ENCODE measurements at regions not wholly inside any gene's neighbourhood (a gene's known extent, or its start where the extent isn't known, plus 50 kb on each side); places are given as distances from the start of the nearest gene placed in this dataset.

DNA sequence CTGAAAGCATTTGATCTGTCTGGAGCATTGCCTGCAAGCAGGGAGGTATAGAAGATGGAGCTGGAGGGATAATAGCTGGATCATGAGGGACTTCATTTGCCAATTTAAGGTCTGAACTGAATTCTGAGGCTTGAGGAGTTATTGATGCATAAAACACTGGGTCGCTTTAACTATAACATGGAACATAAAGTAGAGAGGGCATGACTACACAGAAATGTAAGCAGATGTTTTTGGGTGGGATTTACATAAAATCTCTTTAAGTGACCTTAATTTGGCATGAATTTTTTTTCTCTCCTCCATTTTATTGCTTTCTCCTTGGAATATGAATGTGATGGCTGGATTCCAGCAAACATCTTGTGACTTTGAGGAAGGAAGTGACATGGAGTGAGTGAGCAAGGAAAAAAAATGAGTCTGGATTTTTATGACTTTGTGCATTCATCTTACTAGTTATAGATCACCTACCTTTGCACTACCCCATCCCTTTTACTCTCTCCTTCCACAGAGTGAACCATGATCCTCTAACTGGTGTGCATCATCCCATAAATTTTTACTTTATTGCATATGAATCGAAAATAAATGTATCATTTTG, 356.0 kb downstream of the DUSP6 start:
- DNase-seq (ENCODE audit: low read depth in 2 of 2): no peak

DNA sequence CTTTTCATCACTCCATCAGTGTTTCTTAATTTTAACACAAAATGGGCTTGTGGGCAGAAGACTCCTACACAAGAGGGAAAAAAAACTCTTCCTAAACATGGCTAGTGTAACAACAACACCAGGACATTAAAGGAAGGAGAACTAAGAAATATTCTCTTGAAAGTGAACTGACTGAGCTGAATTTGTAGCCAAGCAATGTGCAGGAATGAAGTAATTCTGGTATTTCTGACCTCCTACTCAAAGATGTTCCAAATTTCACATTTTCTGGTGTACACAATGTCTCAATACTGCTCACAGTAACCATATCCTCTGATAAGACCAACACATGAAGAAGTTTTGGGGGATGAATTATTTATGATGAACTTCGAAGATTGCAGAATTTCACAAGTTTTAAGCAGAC, 357.3 kb downstream of the DUSP6 start:
- DNase-seq (ENCODE audit: low read depth in 2 of 2): no peak

DNA sequence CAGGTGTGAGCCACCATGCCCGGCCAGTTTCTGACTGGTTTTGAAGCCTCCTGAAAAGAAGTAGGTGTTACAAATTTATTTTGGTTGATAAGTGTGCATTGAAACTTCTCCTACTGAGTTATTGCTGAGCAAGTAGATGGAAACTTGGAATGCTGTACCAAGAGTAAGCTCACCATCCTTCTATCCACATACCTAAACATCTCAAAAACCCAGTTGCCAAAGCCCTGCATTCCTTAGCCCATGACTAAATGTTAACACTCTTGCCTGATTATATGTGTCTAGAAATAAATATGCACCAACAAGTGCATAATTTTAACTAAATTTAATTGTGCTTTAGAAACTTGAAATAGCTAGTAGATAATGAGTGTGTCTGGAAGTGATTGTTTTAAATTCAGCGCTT, 357.8 kb downstream of the DUSP6 start:
- DNase-seq (ENCODE audit: low read depth in 2 of 2): no peak

DNA sequence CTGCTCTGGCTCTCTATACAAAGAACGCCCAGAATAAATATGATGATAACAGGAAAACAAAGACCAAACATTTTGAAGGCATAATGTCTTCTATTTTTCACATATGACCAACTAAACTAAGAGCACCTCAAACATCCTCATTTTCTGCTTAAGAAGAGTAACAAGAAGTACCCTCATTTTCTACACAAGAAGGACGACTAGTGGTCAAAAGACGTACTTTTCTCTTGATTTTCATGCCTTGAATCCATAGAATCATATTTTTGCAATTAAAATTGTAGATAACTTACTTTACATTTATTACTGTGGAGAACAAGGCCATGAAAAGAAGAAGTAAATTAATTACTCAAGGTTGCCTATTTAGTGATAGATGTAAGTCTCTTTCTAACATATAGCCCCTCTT, 358.6 kb downstream of the DUSP6 start:
- DNase-seq (ENCODE audit: low read depth in 2 of 2): no peak

DNA sequence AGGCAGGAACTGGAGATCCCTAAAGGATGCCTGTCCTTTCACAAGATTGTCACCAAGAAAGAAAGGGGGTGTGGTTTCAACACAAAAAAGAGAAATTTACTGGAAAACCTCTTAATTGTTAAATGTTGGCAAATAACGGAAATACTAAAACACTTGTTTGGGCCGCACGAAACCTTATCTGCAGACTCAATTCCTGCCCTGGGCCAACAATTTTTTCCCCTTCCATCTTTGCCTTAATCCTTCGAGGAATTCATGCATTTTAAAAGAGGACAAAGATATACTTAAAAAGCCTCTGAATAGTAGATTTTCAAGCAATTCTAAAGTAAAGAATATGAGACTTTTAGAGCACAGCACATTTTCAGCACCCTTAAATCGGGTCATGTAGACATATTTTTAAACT, 366.2 kb downstream of the DUSP6 start:
- no peak for DNase-seq (ENCODE audit: low read depth in 2 of 2)

DNA sequence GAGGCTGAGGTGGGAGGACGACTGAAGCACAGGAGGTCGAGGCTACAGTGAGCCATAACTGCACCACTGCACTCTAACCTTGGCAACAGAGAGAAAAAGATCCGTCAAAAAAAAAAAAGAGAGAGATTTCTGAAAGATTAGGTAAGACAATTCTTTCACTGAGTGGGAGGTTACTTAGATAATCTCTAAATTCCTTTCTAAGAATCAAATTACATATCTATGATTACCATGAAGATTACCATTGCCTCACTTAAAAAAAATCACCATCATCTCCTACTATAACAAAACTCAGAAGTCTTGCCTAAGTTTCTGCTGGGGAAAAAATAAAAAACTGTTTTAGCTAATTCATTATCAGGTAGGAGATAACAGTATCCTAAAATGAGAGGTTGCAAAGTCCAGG, 366.7 kb downstream of the DUSP6 start:
- DNase-seq (ENCODE audit: low read depth in 2 of 2): no peak

DNA sequence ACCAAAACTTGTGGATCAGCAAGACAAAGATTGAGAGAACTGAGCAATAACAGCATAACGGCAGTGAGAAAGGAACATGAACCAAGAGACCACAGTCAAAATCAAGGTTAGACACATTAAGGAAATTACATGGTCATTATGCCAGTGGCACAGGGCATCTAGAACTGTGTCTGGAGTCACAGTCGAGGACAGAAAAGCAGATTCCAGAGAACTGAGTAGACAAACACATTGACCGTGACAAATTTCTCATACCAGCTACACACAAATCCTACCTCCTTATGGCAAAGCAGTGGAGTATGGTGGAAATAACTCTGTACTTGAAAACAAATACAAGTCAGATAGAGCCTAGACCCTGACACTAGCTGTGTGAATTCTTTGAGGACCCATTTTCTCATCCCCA, 367.3 kb downstream of the DUSP6 start:
- DNase-seq (ENCODE audit: low read depth in 2 of 2): no peak

DNA sequence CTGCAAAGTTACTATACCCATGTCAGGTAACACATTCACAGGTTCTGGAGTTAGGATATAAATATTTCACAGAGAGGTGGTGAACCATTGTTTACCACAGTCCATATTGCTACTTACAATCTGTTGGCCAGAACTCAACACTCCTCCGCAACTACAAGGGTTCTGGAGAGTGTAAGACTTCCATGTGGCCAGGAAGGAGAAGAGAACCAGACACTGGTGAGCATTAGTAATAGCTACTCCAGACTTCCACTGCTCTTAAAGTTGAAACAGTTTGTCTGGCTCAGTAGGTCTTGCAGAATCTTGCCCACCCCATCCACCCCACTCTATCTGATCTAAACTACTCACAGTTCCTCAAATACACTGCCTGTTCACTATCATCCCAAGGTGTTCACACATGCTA, 369.6 kb downstream of the DUSP6 start:
- no peak for DNase-seq (ENCODE audit: low read depth in 2 of 2)

DNA sequence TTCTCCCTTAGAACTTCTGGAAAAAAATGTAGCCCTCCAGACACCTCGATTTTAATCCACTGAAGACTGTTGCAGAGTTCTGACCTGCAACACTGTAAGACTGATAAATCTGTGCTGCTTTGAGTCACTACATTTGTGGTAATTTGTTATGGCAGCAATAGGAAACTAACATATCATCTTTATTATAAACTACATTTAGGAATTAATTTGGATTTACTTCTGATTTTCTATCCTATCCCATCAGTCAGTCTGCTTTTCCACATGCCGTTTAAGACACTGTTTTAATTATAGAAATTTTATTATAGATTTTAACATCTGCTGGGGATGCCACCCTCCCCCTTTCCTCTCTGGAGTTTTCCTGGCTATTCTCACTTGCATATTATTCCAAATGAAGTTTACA, 375.2 kb downstream of the DUSP6 start:
- DNase-seq (ENCODE audit: low read depth in 2 of 2): no peak

DNA sequence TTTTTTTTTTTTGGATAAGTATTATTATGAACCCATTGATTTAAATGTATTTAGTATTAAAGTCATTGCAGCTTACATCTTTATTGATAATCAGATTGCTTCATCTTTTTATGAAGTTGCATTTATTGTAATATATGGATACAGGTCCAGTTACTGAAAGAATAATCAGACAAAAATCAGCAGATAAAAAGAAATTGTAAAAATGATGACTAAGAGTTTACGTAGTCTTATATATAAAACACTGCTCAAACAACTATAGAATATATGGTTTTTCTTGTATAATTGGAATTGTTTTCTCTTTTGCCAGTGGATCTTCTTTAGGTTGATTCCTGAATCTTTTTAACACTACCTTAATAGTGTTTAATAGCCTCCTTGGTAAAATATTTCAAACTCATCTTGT, 378.3 kb downstream of the DUSP6 start:
- DNase-seq (ENCODE audit: low read depth in 2 of 2): no peak

DNA sequence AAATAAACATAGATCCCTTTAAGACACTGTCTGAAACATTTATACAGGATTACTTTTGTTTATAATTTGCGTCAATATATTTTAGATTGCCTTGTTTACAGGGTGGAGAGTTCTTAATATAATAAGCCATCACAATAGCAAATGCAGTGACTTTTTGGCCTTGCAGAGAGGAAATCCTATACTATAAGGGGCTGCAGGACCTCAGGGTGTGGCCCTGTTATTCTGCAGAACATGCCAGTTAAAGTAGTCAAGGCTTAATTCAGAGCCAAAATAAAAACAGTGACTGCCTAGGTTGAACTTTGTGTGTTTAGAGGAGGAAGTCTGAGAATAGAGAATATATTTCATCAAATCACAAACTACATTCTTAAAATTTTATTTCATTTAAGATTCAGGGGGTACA, 381.6 kb downstream of the DUSP6 start:
- DNase-seq (ENCODE audit: low read depth in 2 of 2): no peak

DNA sequence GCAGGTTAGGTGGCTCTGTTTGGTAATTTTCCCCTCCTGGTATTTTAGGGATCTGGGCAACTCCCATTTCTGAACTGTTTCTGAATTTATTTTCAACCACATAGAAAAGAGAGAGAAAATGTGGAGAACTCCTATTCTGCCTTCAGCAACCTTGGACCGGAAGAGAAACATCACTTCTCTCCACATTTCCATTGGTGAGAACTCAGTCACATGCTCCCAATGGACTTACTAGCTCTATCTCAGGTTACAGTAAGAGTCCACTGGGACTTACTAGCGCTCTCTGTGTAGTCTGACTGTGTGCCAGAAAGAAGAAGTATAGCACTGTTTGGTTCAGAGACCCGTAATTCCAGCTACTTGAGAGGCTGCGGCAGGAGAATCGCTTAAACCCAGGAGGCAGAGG, 383.2 kb downstream of the DUSP6 start:
- no peak for DNase-seq (ENCODE audit: low read depth in 2 of 2)

DNA sequence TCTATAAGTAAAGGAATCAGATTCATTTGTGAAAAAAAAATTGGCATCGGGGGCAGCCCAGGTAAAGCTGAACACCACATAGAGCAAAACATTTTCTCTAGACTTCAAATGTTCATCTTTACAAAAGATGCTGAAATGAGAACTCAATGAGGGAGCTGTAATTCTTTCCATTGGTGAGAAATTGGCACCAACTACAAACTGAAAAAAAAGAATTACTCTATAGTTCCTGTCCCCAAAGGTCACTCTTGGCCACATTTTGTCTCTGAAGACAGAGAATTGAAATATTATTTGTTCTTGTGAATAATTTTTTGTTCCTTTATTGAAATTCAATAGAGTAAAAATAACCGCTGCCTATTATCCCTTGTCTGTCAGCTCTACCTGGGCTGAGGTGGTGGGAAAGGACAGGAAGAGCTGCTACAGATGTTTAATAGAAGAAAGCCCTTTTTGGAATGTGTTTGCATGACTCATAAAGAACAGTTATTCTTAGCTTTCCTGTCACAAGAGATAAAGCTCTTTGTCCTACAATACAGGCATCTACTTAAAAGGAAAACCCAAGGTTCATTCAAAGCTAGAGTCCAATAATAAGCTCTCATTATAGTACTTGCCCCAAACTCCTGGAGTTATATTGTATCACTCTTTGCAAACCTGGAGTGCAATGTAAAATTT, 380.1 kb upstream of the KITLG start:
- DNase-seq (ENCODE audit: low read depth in 2 of 2): no peak

DNA sequence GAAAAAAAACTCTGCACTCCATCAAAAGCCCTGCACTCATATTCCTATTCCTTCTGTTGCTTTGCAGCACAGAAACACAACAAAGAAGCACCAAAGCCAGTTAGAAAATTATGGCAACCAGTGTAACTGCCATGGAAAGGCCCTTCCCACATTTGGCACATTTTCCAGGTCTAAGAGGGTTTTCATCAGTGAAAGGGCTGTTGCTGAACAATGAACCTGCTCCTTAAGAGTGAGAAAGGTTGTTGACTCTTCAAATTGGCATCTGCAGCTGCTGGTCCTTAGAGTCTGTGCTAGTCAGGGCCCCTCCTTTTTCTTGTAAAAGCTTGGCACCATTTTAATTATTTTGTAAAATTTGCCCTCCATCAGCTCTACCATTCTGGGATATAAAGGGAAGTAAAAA, 378.7 kb upstream of the KITLG start:
- DNase-seq (ENCODE audit: low read depth in 2 of 2): no peak

DNA sequence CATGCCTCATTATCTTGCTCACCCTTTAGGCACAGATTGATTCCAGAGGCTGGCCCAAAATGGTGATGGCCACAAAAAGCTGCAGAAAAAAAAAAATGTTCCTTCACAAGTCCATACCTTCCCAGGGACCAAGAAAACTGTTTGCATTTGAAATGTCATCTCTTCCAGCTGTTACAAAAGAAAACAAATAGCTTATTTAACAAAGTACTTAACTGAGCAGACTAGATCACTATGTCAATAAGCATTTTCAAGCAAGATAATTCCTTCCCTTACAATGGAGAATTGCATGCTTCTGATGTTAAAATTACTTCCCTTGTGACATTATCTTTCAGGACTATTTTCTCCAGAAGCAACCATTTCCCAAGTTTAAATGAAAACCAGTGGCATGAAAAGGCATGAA, 377.9 kb upstream of the KITLG start:
- DNase-seq (ENCODE audit: low read depth in 2 of 2): no peak

DNA sequence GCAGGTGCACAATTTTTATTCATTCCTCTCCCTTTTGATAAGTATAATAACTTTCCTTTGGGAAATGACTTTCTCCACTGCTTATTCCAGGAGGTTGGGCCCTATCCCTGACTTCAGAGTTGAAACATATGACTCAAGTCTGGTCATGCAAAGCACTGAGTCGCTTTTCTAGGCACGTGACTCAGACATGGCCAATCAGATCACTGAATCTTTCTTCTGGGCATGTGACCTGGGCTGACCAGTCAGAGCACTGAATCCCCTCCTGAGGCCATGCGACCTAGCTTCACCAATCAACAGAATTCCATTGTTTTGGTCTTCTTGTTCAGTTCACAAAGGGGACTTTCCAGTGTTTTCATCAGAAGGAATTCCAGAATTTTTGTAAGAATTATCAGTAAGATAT, 377.1 kb upstream of the KITLG start:
- DNase-seq (ENCODE audit: low read depth in 2 of 2): no peak

DNA sequence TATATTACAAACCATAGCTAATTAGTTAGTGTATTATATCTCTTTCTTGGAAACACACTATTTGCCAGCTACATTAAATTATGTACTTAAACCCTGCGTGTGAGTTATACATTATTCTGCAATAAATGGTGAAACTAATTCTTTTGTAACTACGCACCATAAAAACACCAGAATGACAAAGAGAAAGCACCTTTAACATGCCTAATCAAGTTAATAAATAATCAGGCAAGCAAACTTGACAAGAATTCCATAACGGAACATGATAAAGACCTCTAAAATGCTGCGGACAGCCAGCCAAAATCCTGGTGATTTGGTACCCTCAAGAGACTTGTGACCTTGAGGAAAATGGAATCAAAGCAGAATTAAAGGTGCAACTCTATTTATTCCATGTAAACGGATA, 375.3 kb upstream of the KITLG start:
- no peak for DNase-seq (ENCODE audit: low read depth in 2 of 2)

DNA sequence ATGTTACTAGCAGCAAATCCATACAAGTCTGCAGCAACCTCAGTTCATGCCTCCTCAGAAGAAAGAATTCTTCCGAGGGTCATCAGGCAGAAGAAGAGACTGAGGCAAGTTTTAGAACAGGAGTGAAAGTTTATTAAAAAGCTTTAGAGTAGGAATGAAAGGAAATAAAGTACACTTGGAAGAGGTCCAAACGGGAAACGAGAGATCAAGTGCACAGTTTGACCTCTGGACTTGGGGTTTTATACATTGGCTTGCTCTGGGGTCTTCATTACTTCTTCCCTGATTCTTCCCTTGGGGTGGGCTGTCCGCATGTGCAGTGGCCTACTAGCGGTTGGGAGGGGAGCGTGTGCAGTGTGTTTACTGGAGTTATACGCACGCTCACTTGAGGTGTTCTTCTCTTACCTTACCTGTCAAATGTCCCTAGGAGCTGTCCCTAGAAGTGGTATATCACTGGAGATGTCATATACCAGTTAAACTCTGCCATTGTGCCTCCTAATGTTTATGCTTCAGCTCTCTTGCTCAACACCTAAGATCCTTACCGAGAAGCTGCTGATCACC, 372.8 kb upstream of the KITLG start:
- no peak for DNase-seq (ENCODE audit: low read depth in 2 of 2)

DNA sequence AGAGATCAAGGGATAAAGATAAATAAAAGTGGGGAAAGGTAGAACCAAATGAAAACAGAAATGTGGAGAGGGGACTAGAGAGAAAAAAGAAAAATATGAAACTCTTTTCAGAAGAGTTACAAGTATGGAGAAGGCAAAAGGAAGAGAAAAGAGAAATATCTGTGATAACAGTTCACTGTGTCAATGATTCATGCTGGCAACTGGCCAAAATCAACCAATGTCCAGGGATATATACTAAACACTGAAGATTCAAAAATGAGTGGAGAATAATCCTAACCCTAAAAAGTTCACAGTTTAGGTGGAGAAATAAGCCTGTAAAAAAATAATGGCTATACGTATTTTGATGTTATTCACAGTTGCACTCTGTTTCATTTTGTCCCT, 372.3 kb upstream of the KITLG start:
- no peak for DNase-seq (ENCODE audit: low read depth in 2 of 2)

DNA sequence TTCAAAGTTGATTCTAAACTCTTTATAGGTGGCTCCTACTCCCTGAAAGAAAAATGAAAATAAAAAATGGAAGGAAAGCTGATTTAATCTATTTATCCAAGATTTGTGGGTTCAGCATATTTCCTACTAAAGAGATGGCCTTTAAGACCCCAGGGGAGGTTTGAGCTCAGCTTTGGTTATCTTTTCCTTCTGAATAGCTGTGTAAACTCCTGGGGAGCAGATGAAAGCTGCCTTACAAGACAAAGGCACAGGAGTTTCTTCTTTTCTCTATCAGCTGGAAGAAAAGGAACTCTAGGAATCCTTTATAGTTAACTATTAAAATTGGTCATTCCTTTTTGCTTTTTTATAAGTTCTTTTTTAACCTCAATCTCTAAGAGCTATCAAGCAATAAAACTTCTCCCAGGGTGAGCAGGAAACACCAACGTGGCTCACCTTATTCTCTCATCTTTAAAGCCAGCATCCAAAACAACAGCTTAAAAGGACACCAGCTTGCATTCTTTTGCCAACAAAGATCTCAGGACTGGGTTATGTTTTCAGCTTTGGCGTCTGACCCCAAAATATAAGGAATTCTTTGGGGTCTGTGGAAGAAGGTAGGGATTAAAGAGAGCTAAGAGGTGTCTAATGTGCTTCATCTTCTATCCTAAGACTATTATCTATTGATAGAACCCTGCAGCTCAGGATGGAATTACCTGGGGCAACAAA, 371.7 kb upstream of the KITLG start:
- DNase-seq (ENCODE audit: low read depth in 2 of 2): no peak

DNA sequence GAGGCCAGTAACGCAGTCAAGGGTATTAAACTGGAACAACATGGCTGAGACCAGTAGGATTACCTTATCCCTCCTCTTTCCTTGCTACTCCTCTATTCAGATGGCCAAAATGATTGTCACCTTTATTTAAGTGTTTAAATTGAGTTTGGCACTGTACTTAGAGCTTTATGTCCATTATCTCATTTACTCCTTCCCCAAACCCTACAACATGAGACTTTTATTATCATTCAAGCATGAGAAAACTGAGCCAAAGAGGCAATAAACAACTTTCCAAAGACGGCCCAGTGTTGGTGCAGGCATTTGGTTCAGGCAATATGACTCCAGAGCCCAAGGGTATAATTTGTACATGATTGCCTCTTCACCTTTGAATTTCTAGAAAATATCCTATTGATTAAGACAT, 370.9 kb upstream of the KITLG start:
- DNase-seq (ENCODE audit: low read depth in 2 of 2): no peak

DNA sequence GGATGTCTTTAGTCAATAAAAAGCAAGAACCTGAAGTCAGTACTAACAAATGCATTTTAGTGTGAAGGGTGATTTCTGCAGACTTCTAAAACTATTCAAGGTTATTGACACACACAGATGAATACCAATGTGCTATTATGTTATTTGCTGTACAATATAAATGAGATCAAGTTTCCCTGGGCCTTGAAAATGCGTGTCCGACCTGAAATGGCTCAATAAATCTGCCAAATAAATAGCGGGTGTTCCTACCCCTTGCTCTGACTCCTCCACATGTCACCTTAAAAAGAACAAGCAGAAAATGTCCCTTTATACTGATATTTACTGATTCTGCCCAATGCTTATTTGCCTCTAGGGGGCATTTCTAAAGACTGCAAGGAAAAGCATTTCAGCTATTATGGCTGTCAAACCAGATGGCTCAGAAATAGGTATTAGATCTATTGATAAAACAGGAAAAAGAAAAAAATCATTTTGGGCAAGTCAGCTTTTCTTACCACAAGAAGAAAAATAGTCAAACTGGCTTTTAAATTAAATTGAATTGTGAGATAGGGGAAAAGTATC, 367.3 kb upstream of the KITLG start:
- DNase-seq (ENCODE audit: low read depth in 2 of 2): no peak
